HL-60 (cell line): ENCODE measurements at regions not wholly inside any gene's neighbourhood (a gene's known extent, or its start where the extent isn't known, plus 50 kb on each side); places are given as distances from the start of the nearest gene placed in this dataset.

Experiments
- DNase-seq, 2 experiments: peaks; one replicate each; pipeline ENCODE4 v3.0.0-alpha.2; 2010 to 2020; ENCODE audit warnings: low read depth in 1 of 2, low spot score in 1 of 2
- H3K27ac ChIP-seq: fragments of 250-450 bp; sonication (Bioruptor Pico); replicated peaks from 2 replicates; pipeline ENCODE4 v1.5.1; 2020; ENCODE audit warnings: mild to moderate bottlenecking, moderate library complexity
- H3K27me3 ChIP-seq: fragments of 250-450 bp; sonication (Bioruptor Pico); 2 replicates; pipeline ENCODE4 v1.5.1; 2021; ENCODE audit warnings: mild to moderate bottlenecking, moderate library complexity; ENCODE audit not compliant: insufficient read depth, poor library complexity, severe bottlenecking
- H3K4me3 ChIP-seq: replicated peaks from 2 replicates; pipeline ENCODE4 v1.5.1; 2011; ENCODE audit warnings: mild to moderate bottlenecking, control low read depth, low read length; ENCODE audit not compliant: insufficient read depth
- CTCF ChIP-seq: IDR thresholded peaks from one replicate; pipeline ENCODE4 v1.5.1; 2011; ENCODE audit warnings: low read length, control low read depth, inconsistent platforms; ENCODE audit not compliant: insufficient read depth
- GABPA ChIP-seq: IDR thresholded peaks from 2 replicates; pipeline ENCODE4 v1.6.1; 2012; ENCODE audit warnings: low read depth
- POLR2AphosphoS5 ChIP-seq: IDR thresholded peaks from 2 replicates; pipeline ENCODE4 v1.6.1; 2012; ENCODE audit warnings: low read depth
- REST ChIP-seq: IDR thresholded peaks from 2 replicates; pipeline ENCODE4 v1.6.1; 2012; ENCODE audit warnings: low read depth; ENCODE audit not compliant: insufficient replicate concordance
- SPI1 ChIP-seq: IDR thresholded peaks from 2 replicates; pipeline ENCODE4 v1.6.1; 2012; ENCODE audit warnings: low read depth, mild to moderate bottlenecking, borderline replicate concordance

GRCh38 chr18:34457761-34458160 is 233.0 kb upstream of the NOL4 start:
- DNase-seq: no peak
- no peak for TF ChIP-seq REST
- TF ChIP-seq POLR2AphosphoS5: no peak
- TF ChIP-seq GABPA: no peak
- no peak for TF ChIP-seq CTCF
- TF ChIP-seq SPI1: no peak
- H3K27me3 ChIP-seq: no peaks in the 10 kb centered on the region
- H3K4me3 ChIP-seq: no peak overlapping the region
- no peak overlapping the region for H3K27ac ChIP-seq

- DNase-seq: no peak
- H3K27me3 ChIP-seq: no peaks in the 10 kb centered on the region
- no peak overlapping the region for H3K27ac ChIP-seq
- TF ChIP-seq REST (no peak), POLR2AphosphoS5 (no peak), CTCF (no peak), GABPA (no peak), SPI1 (no peak)
- no peak overlapping the region for H3K4me3 ChIP-seq
These were observed 233.8 kb upstream of the NOL4 start for GRCh38 chr18:34458410-34458977.

GRCh38 chr18:34461266-34461665 is 236.6 kb upstream of the NOL4 start:
- TF ChIP-seq SPI1 (no peak), GABPA (no peak), REST (no peak), POLR2AphosphoS5 (no peak), CTCF (no peak)
- no peak overlapping the region for H3K4me3 ChIP-seq
- no peak for DNase-seq
- H3K27me3 ChIP-seq: no peaks in the 10 kb centered on the region
- no peak overlapping the region for H3K27ac ChIP-seq
